Naive thymus-derived CD4-positive, alpha-beta T cell (primary cell): ENCODE measurements at regions not wholly inside any gene's neighbourhood (a gene's known extent, or its start where the extent isn't known, plus 50 kb on each side); places are given as distances from the start of the nearest gene placed in this dataset.
A peak's percentile ranks its signal among the peaks of the same experiment; 100 is the strongest.

Experiments
- ATAC-seq: fragments of 150-1000 bp; cut with Tn5 transposase; 2 replicates; pipeline ENCODE4 v1.10.0; 2021; ENCODE audit warnings: mild to moderate bottlenecking, moderate library complexity
- CTCF ChIA-PET: fragments of 350-600 bp; sonication (Branson Sonifier 250); formaldehyde crosslinking; loops from one replicate; lab custom pipeline; 2021; ENCODE audit warnings: antibody characterized with exemption; lab: Charles Lee
- POLR2A ChIA-PET: fragments of 350-600 bp; sonication (Branson Sonifier 250); formaldehyde crosslinking; loops from one replicate; lab custom pipeline; 2021; ENCODE audit warnings: antibody characterized with exemption, inconsistent platforms; lab: Charles Lee
- DNase-seq, 9 donors: peaks; one replicate each; pipeline versions ENCODE4 v3.0.0 to v3.0.0-alpha.2; 2020 to 2022; ENCODE audit warnings: mixed read lengths in 1 of 9
- H3K27ac ChIP-seq: one replicate; pipeline ENCODE4 v1.7.0; 2013; ENCODE audit warnings: mild to moderate bottlenecking, low read depth, low read length, moderate library complexity
- H3K27me3 ChIP-seq, 2 donors: one replicate each; pipeline ENCODE4 v1.7.0; 2013; ENCODE audit warnings: low read length in 2 of 2, mild to moderate bottlenecking in 2 of 2, moderate library complexity in 2 of 2; ENCODE audit not compliant: control insufficient read depth in 2 of 2, insufficient read depth in 2 of 2
- H3K36me3 ChIP-seq, 3 experiments: 1 replicate in 2 of 3; 2 replicates in 1 of 3; pipeline ENCODE4 v1.7.0; 2013; ENCODE audit warnings: low read length in 3 of 3, mild to moderate bottlenecking in 3 of 3, moderate library complexity in 1 of 3; ENCODE audit not compliant: insufficient read depth in 3 of 3, control insufficient read depth in 2 of 3
- H3K4me1 ChIP-seq, 2 donors: one replicate each; pipeline ENCODE4 v1.7.0; 2013; ENCODE audit warnings: low read length in 2 of 2, mild to moderate bottlenecking in 2 of 2, moderate library complexity in 1 of 2; ENCODE audit not compliant: control insufficient read depth in 2 of 2, insufficient read depth in 2 of 2
- H3K4me3 ChIP-seq: 2 replicates; pipeline ENCODE4 v1.7.0; 2013; ENCODE audit warnings: mild to moderate bottlenecking, low read length
- H3K9me3 ChIP-seq, 3 experiments: 1 replicate in 2 of 3; 2 replicates in 1 of 3; pipeline ENCODE4 v1.7.0; 2013; ENCODE audit warnings: low read length in 3 of 3; ENCODE audit not compliant: control insufficient read depth in 2 of 3
- H3K27ac Mint-ChIP-seq, 9 donors: one replicate each; pipeline ENCODE4 v1.8.0; 2020 to 2022; ENCODE audit warnings: mixed read lengths in 9 of 9, mild to moderate bottlenecking in 8 of 9, moderate library complexity in 5 of 9, inconsistent platforms in 2 of 9
- H3K27me3 Mint-ChIP-seq, 5 donors: one replicate each; pipeline ENCODE4 v1.8.0; 2021 to 2022; ENCODE audit warnings: mixed read lengths in 5 of 5, mild to moderate bottlenecking in 1 of 5
- H3K36me3 Mint-ChIP-seq, 5 donors: one replicate each; pipeline ENCODE4 v1.8.0; 2020 to 2022; ENCODE audit warnings: mixed read lengths in 5 of 5, mild to moderate bottlenecking in 3 of 5, inconsistent platforms in 1 of 5
- H3K4me1 Mint-ChIP-seq, 7 donors: one replicate each; pipeline ENCODE4 v1.8.0; 2020 to 2022; ENCODE audit warnings: mixed read lengths in 7 of 7, mild to moderate bottlenecking in 3 of 7, inconsistent platforms in 1 of 7
- H3K4me3 Mint-ChIP-seq, 10 donors: one replicate each; pipeline ENCODE4 v1.8.0; 2020 to 2022; ENCODE audit warnings: mild to moderate bottlenecking in 10 of 10, mixed read lengths in 10 of 10, moderate library complexity in 6 of 10, inconsistent platforms in 2 of 10
- H3K9me3 Mint-ChIP-seq, 11 donors: one replicate each; pipeline ENCODE4 v1.8.0; 2020 to 2022; ENCODE audit warnings: mixed read lengths in 11 of 11, mild to moderate bottlenecking in 4 of 11, inconsistent platforms in 1 of 11, moderate library complexity in 1 of 11
- intact Hi-C, 2 donors: fragments of 100-400 bp; cut with micrococcal nuclease; formaldehyde crosslinking; loops; one replicate each; pipeline ENCODE4 v1.15.1; 2023

DNA sequence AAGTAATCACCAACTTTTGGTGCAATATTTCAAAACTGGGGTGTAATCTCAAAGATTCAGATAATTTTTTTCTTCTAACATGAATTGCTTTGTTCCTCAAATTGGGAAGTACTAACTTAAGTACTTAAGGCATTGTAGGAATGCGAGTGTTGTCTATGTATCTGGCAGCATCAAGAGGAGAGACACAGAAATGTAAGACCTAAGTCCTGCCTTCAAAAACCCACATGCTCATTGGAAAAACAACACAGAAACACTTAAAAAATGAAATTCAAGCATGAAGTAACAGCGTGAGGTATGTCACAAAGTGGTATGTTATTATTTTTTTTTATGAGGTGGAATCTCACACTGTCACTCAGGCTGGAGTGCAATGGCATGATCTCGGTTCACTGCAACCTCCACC, 288.5 kb downstream of the ZEB1 start:
- peaks cover 9 to 12% of the 10 kb centered on the region in 2 donors for H3K4me1 ChIP-seq
- H3K4me3 ChIP-seq = no peak overlapping the region
- Mint-ChIP-seq H3K4me1 (peaks cover 0 to 17% (median 11%) of the 10 kb centered on the region in 7 donors), H3K9me3 (peaks cover 0 to 3% (median 0%) of the 10 kb centered on the region in 11 donors), H3K4me3 (no peak overlapping the region), H3K36me3 (no peaks in the 10 kb centered on the region), H3K27ac (no peak overlapping the region), H3K27me3 (peaks cover 6 to 20% (median 9%) of the 10 kb centered on the region in 5 donors)
- no peak overlapping the region for H3K27ac ChIP-seq
- no peaks in the 10 kb centered on the region for H3K27me3 ChIP-seq
- CTCF ChIA-PET = no interaction called here
- no peaks in the 10 kb centered on the region for H3K9me3 ChIP-seq
- peaks cover 0 to 7% (median 0%) of the 10 kb centered on the region in 3 experiments for H3K36me3 ChIP-seq
- POLR2A ChIA-PET = interaction anchor here (0.5 kb wide), 1 partner anchor 251 kb away, joined by 3 read pairs; no protein-coding TSS in a partner anchor
- DNase-seq = no peak
- intact Hi-C loops = no loop called here
- no peak for ATAC-seq

DNA sequence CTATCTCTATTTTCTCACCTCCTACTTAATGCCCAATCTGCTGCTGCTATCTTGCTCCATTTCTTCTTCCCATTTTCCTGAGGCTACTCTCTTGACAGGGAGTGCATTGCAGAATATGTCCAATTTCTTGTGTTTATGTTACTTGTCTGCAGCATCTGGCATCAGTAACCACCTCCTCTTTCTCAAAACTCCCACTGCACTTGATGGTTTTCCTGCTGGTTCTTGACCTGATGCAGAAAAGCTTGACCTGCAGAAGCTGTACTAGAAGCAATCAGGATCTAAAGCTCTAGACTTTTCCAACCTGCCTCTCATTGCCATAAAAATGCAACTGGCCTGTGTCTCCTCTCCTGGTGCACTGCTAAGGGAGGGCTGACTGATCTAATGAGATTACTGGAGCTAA, 287.8 kb downstream of the ZEB1 start:
- Mint-ChIP-seq H3K27ac (no peak overlapping the region), H3K36me3 (no peaks in the 10 kb centered on the region), H3K27me3 (peaks cover 6 to 20% (median 7%) of the 10 kb centered on the region in 5 donors), H3K4me1 (peaks cover 0 to 17% (median 11%) of the 10 kb centered on the region in 7 donors), H3K4me3 (no peak overlapping the region), H3K9me3 (peaks cover 0 to 3% (median 0%) of the 10 kb centered on the region in 11 donors)
- ChIA-PET POLR2A (interaction anchor here (0.5 to 0.6 kb wide), 2 partner anchors 252 to 906 kb away, joined by 3 read pairs; no protein-coding TSS in a partner anchor), CTCF (no interaction called here)
- intact Hi-C loops = no loop called here
- H3K36me3 ChIP-seq = peaks cover 0 to 7% (median 0%) of the 10 kb centered on the region in 3 experiments
- H3K27ac ChIP-seq = no peak overlapping the region
- H3K27me3 ChIP-seq = no peaks in the 10 kb centered on the region
- peaks cover 9 to 12% of the 10 kb centered on the region in 2 donors for H3K4me1 ChIP-seq
- no peak overlapping the region for H3K4me3 ChIP-seq
- no peaks in the 10 kb centered on the region for H3K9me3 ChIP-seq
- DNase-seq = no peak
- no peak for ATAC-seq

- intact Hi-C loops = no loop called here
- ChIA-PET POLR2A (no interaction called here), CTCF (no interaction called here)
- no peak for ATAC-seq
- no peaks in the 10 kb centered on the region for H3K36me3 Mint-ChIP-seq
- DNase-seq = no peak
- H3K4me1 Mint-ChIP-seq = peaks cover 0 to 17% (median 11%) of the 10 kb centered on the region in 7 donors
- peaks cover 0 to 16% (median under 1%) of the 10 kb centered on the region in 5 donors for H3K27me3 Mint-ChIP-seq
- Histone ChIP-seq H3K4me3 (no peak overlapping the region), H3K4me1 (peaks cover 9 to 12% of the 10 kb centered on the region in 2 donors), H3K9me3 (no peaks in the 10 kb centered on the region), H3K36me3 (peaks cover 0 to 7% (median 0%) of the 10 kb centered on the region in 3 experiments), H3K27ac (no peak overlapping the region), H3K27me3 (no peaks in the 10 kb centered on the region)
- no peak overlapping the region for H3K27ac Mint-ChIP-seq
- H3K4me3 Mint-ChIP-seq = no peak overlapping the region
- peaks cover 0 to 2% (median 0%) of the 10 kb centered on the region in 11 donors for H3K9me3 Mint-ChIP-seq
Observed at GRCh38 chr10:31605861-31606525, 287.0 kb downstream of the ZEB1 start.

- Histone ChIP-seq H3K27ac (no peak overlapping the region), H3K27me3 (no peaks in the 10 kb centered on the region), H3K4me3 (no peak overlapping the region), H3K4me1 (peaks cover 9 to 12% of the 10 kb centered on the region in 2 donors), H3K9me3 (no peaks in the 10 kb centered on the region), H3K36me3 (peaks cover 0 to 7% (median 0%) of the 10 kb centered on the region in 3 experiments)
- DNase-seq = no peak
- Mint-ChIP-seq H3K4me1 (peaks cover 0 to 17% (median 11%) of the 10 kb centered on the region in 7 donors), H3K4me3 (no peak overlapping the region), H3K27me3 (peaks cover 0 to 11% (median 0%) of the 10 kb centered on the region in 5 donors), H3K9me3 (peaks cover 0 to 2% (median 0%) of the 10 kb centered on the region in 11 donors), H3K36me3 (no peaks in the 10 kb centered on the region), H3K27ac (no peak overlapping the region)
- POLR2A ChIA-PET = no interaction called here
- intact Hi-C loops = no loop called here
- ATAC-seq = no peak
- CTCF ChIA-PET = no interaction called here
Observed at GRCh38 chr10:31605426-31605825, 286.4 kb downstream of the ZEB1 start.

- H3K36me3 Mint-ChIP-seq = no peaks in the 10 kb centered on the region
- intact Hi-C loops = loop anchor here in 1 of 2 donors (5.0 kb wide), 2 partner anchors 158 to 822 kb away; no protein-coding TSS in a partner anchor
- H3K27ac Mint-ChIP-seq = no peak overlapping the region
- POLR2A ChIA-PET = no interaction called here
- ATAC-seq (no peak), DNase-seq (no peak)
- peaks cover 9 to 12% of the 10 kb centered on the region in 2 donors for H3K4me1 ChIP-seq
- no peaks in the 10 kb centered on the region for H3K27me3 ChIP-seq
- peaks cover 0 to 20% (median 11%) of the 10 kb centered on the region in 7 donors for H3K4me1 Mint-ChIP-seq
- H3K36me3 ChIP-seq = peaks cover 0 to 7% (median 0%) of the 10 kb centered on the region in 3 experiments
- CTCF ChIA-PET = no interaction called here
- H3K4me3 ChIP-seq = no peak overlapping the region
- no peak overlapping the region for H3K27ac ChIP-seq
- no peaks in the 10 kb centered on the region for H3K9me3 ChIP-seq
- H3K4me3 Mint-ChIP-seq = peak overlapping the region in 9 of 10 donors; percentile 86 to 94 (median 88)
- peaks cover 0 to 2% (median 0%) of the 10 kb centered on the region in 11 donors for H3K9me3 Mint-ChIP-seq
- H3K27me3 Mint-ChIP-seq = peaks cover 0 to 6% (median 0%) of the 10 kb centered on the region in 5 donors
Observed at GRCh38 chr10:31604646-31605170, 285.7 kb downstream of the ZEB1 start.

GRCh38 chr10:31604096-31604495, 285.1 kb downstream of the ZEB1 start:
- H3K36me3 Mint-ChIP-seq = no peaks in the 10 kb centered on the region
- H3K4me3 Mint-ChIP-seq = peak overlapping the region in 9 of 10 donors; percentile 86 to 94 (median 88)
- peak overlapping the region in 2 of 9 donors; percentile 36 to 53 for H3K27ac Mint-ChIP-seq
- H3K4me1 Mint-ChIP-seq = peaks cover 0 to 20% (median 11%) of the 10 kb centered on the region in 7 donors
- CTCF ChIA-PET = no interaction called here
- intact Hi-C loops = loop anchor here in 1 of 2 donors (5.0 kb wide), 2 partner anchors 158 to 822 kb away; no protein-coding TSS in a partner anchor
- H3K9me3 Mint-ChIP-seq = peaks cover 0 to 6% (median 0%) of the 10 kb centered on the region in 11 donors
- no peak for ATAC-seq
- Histone ChIP-seq H3K9me3 (no peaks in the 10 kb centered on the region), H3K27ac (no peak overlapping the region), H3K4me3 (peak overlapping the region; percentile 61), H3K36me3 (peaks cover 0 to 7% (median 0%) of the 10 kb centered on the region in 3 experiments), H3K4me1 (peaks cover 9 to 12% of the 10 kb centered on the region in 2 donors), H3K27me3 (no peaks in the 10 kb centered on the region)
- POLR2A ChIA-PET = no interaction called here
- peaks cover 0 to 2% (median 0%) of the 10 kb centered on the region in 5 donors for H3K27me3 Mint-ChIP-seq
- no peak for DNase-seq
